GM18951 (cell line): ENCODE measurements at regions not wholly inside any gene's neighbourhood (a gene's known extent, or its start where the extent isn't known, plus 50 kb on each side); places are given as distances from the start of the nearest gene placed in this dataset.

Experiments
- POLR2A ChIP-seq: IDR thresholded peaks from 4 replicates; pipeline ENCODE4 v1.6.1; 2011; ENCODE audit warnings: mild to moderate bottlenecking; ENCODE audit not compliant: insufficient read length, insufficient read depth; ENCODE audit errors: extremely low read depth
- in situ Hi-C: fragments of 300-500 bp; cut with MboI; formaldehyde crosslinking; loops from one replicate; pipeline ENCODE4 v1.12.0; 2022; ENCODE audit warnings: low sequenced_read_pairs, mixed read lengths, inconsistent platforms; ENCODE audit not compliant: unreplicated experiment

- no peak for TF ChIP-seq POLR2A
- in situ Hi-C loops: no loop called here
Observed at GRCh38 chr9:18423791-18424531, 50.0 kb upstream of the ADAMTSL1 start.
